Natural killer cell (primary cell): ENCODE measurements at regions not wholly inside any gene's neighbourhood (a gene's known extent, or its start where the extent isn't known, plus 50 kb on each side); places are given as distances from the start of the nearest gene placed in this dataset.

Experiments
- ATAC-seq, 3 donors: fragments of 150-1000 bp in 2 of 3; fragments of 200-7000 bp in 1 of 3; cut with Tn5 transposase; 1 replicate in 1 of 3; 2 replicates in 2 of 3; pipeline ENCODE4 v1.10.0; 2021; ENCODE audit warnings: mild to moderate bottlenecking in 2 of 3, moderate library complexity in 2 of 3
- DNase-seq, 2 donors: peaks; one replicate each; pipeline versions ENCODE4 v3.0.0 to v3.0.0-alpha.2; 2013 to 2021; ENCODE audit warnings: mixed read lengths in 1 of 2
- H3K27ac ChIP-seq: one replicate; pipeline ENCODE4 v1.5.1; 2013; ENCODE audit warnings: mild to moderate bottlenecking, low read length
- H3K27me3 ChIP-seq: one replicate; pipeline ENCODE4 v1.6.1; 2013; ENCODE audit warnings: low read length; ENCODE audit not compliant: control insufficient read depth, insufficient read depth
- H3K36me3 ChIP-seq: one replicate; pipeline ENCODE4 v1.6.1; 2013; ENCODE audit warnings: low read length; ENCODE audit not compliant: control insufficient read depth, insufficient read depth
- H3K4me1 ChIP-seq: one replicate; pipeline ENCODE4 v1.6.1; 2013; ENCODE audit warnings: low read length; ENCODE audit not compliant: control insufficient read depth, insufficient read depth
- H3K4me3 ChIP-seq: one replicate; pipeline ENCODE4 v1.5.1; 2013; ENCODE audit warnings: low read length
- H3K9me3 ChIP-seq: one replicate; pipeline ENCODE4 v1.6.1; 2013; ENCODE audit warnings: low read length; ENCODE audit not compliant: control insufficient read depth, insufficient read depth
- H3K27ac Mint-ChIP-seq, 2 donors: one replicate each; pipeline ENCODE4 v1.8.0; 2022; ENCODE audit warnings: mild to moderate bottlenecking in 2 of 2, mixed read lengths in 2 of 2, moderate library complexity in 1 of 2
- H3K27me3 Mint-ChIP-seq, 2 donors: one replicate each; pipeline ENCODE4 v1.8.0; 2022; ENCODE audit warnings: low read depth in 2 of 2, mixed read lengths in 2 of 2
- H3K36me3 Mint-ChIP-seq: one replicate; pipeline ENCODE4 v1.8.0; 2022; ENCODE audit warnings: mixed read lengths
- H3K4me1 Mint-ChIP-seq, 2 donors: one replicate each; pipeline ENCODE4 v1.8.0; 2022; ENCODE audit warnings: mixed read lengths in 2 of 2
- H3K4me3 Mint-ChIP-seq: one replicate; pipeline ENCODE4 v1.8.0; 2022; ENCODE audit warnings: mild to moderate bottlenecking, moderate library complexity, mixed read lengths
- H3K9me3 Mint-ChIP-seq, 2 donors: one replicate each; pipeline ENCODE4 v1.8.0; 2022; ENCODE audit warnings: mixed read lengths in 2 of 2
- CTCF ChIP-seq: fragments of 200-600 bp; IDR thresholded peaks from one replicate; pipeline ENCODE4 v1.8.0; 2022; ENCODE audit warnings: antibody characterized with exemption
- WGBS: methylation state at CpG from one replicate; pipeline ENCODE4 v1.1.7; 2013; ENCODE audit warnings: missing lambda C conversion rate; ENCODE audit not compliant: insufficient coverage; 5-methylcytosine and 5-hydroxymethylcytosine counted together
- intact Hi-C: fragments of 100-400 bp; cut with micrococcal nuclease; formaldehyde crosslinking; loops from one replicate; pipeline ENCODE4 v1.14.2; 2022

- H3K9me3 Mint-ChIP-seq = peaks cover 0 to 2% of the 10 kb centered on the region in 2 donors
Observed at GRCh38 chr2:224208443-224208842, 169.4 kb upstream of the SERPINE2 start.

DNA sequence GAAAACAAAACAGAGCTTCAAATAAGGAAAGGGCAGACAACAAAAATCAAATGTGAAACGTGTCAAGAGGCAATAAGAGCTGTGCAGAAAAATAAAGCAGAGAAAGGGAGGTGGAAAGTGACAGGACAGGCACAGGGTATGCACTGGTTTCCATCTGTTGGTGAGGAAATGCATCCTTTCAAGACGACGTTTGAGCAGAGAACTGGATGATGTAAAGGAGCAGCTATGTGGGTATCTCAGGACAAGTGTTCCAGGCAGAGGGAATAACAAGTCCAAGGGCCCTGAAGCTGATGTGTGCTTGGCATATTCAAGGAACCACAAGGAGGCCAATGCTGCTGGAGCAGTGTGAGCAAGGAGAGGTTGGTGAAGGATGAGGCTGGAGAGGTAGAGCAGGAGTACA lies 168.9 kb upstream of the SERPINE2 start:
- ATAC-seq (no peak), DNase-seq (no peak)
- H3K4me1 Mint-ChIP-seq = no peaks in the 10 kb centered on the region
- peaks cover 19 to 28% of the 10 kb centered on the region in 2 donors for H3K27me3 Mint-ChIP-seq
- no peak overlapping the region for H3K4me3 ChIP-seq
- H3K4me1 ChIP-seq = no peaks in the 10 kb centered on the region
- 72% methylated on average over 3 of the region's 3 CpGs for WGBS
- no peaks in the 10 kb centered on the region for H3K36me3 Mint-ChIP-seq
- H3K27ac ChIP-seq = no peak overlapping the region
- no peak overlapping the region for H3K27ac Mint-ChIP-seq
- no peak overlapping the region for H3K4me3 Mint-ChIP-seq
- peaks cover 0 to 2% of the 10 kb centered on the region in 2 donors for H3K9me3 Mint-ChIP-seq
- no peak for TF ChIP-seq CTCF
- no peaks in the 10 kb centered on the region for H3K27me3 ChIP-seq
- no peaks in the 10 kb centered on the region for H3K36me3 ChIP-seq
- intact Hi-C loops = no loop called here
- H3K9me3 ChIP-seq = no peaks in the 10 kb centered on the region

More at GRCh38 chr2:224208443-224208842, 169.4 kb upstream of the SERPINE2 start:
- H3K4me1 Mint-ChIP-seq = no peaks in the 10 kb centered on the region
- DNase-seq (no peak), ATAC-seq (no peak)
- Histone ChIP-seq H3K9me3 (no peaks in the 10 kb centered on the region), H3K36me3 (no peaks in the 10 kb centered on the region), H3K27me3 (no peaks in the 10 kb centered on the region), H3K27ac (no peak overlapping the region), H3K4me3 (no peak overlapping the region), H3K4me1 (no peaks in the 10 kb centered on the region)
- H3K27me3 Mint-ChIP-seq = peaks cover 22 to 28% of the 10 kb centered on the region in 2 donors
- no peak overlapping the region for H3K4me3 Mint-ChIP-seq
- intact Hi-C loops = no loop called here
- H3K27ac Mint-ChIP-seq = no peak overlapping the region
- H3K36me3 Mint-ChIP-seq = no peaks in the 10 kb centered on the region
- WGBS = 75% methylated on average over 1 of the region's 1 CpG
- no peak for TF ChIP-seq CTCF

DNA sequence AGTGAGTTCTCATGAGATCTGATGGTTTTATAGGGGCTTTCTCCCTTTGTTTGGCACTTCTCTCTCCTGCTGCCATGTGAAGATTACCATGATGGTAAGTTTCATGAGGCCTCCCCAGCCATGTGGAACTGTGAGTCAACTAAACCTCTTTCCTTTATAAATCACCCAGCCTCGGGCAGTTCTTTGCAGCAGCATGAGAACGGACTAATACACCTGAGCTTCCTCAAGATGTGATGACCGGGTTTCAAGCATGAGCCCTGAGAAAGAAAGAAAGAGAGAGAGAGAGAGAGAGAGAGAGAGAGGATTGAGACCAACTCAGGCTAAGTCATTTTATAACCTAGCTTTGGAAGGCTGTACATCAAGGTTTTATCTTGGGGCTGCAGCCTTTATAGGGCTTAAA lies 167.7 kb upstream of the SERPINE2 start:
- Mint-ChIP-seq H3K4me1 (no peaks in the 10 kb centered on the region), H3K27ac (no peak overlapping the region), H3K27me3 (peaks cover 19 to 28% of the 10 kb centered on the region in 2 donors), H3K4me3 (no peak overlapping the region), H3K9me3 (peaks cover 0 to 2% of the 10 kb centered on the region in 2 donors), H3K36me3 (no peaks in the 10 kb centered on the region)
- no peak for DNase-seq
- no peaks in the 10 kb centered on the region for H3K36me3 ChIP-seq
- no peaks in the 10 kb centered on the region for H3K9me3 ChIP-seq
- no peak for TF ChIP-seq CTCF
- H3K27me3 ChIP-seq = no peaks in the 10 kb centered on the region
- no peak for ATAC-seq
- no peak overlapping the region for H3K4me3 ChIP-seq
- no peaks in the 10 kb centered on the region for H3K4me1 ChIP-seq
- 81% methylated on average over 3 of the region's 3 CpGs for WGBS
- no peak overlapping the region for H3K27ac ChIP-seq
- intact Hi-C loops = no loop called here

DNA sequence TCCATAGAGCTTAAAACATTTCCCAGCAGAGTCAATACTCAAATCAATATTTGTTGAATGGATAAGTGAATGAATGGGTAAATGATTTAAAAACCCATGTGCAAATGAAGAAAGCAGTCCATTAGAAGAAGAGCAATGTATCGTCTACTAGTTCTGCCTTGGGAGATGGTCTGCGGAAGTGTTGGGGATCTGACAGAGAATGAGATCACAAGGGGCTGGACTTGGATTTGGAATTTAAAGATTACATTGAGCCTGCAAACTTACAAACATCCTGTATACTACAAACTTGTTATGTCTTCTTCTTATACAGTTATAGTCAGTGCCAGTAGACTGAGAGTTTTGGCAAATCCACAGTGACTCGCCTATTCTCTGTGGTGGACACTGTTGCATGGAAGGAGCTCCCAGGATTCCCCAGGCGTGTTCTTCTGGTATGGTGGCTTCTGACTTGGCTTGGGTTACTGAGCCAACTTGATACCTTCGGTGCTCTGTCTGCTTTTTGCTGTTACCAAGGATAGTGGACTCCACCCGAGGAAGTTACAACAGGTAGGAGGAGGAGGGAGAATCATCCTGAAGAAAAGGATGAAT lies 163.3 kb upstream of the SERPINE2 start:
- ATAC-seq (no peak), DNase-seq (no peak)
- Histone ChIP-seq H3K36me3 (no peaks in the 10 kb centered on the region), H3K4me3 (no peak overlapping the region), H3K27me3 (no peaks in the 10 kb centered on the region), H3K4me1 (no peaks in the 10 kb centered on the region), H3K27ac (no peak overlapping the region), H3K9me3 (no peaks in the 10 kb centered on the region)
- H3K4me3 Mint-ChIP-seq = no peak overlapping the region
- TF ChIP-seq CTCF = no peak
- H3K36me3 Mint-ChIP-seq = no peaks in the 10 kb centered on the region
- intact Hi-C loops = no loop called here
- H3K9me3 Mint-ChIP-seq = peaks cover 0 to 2% of the 10 kb centered on the region in 2 donors
- H3K27ac Mint-ChIP-seq = no peak overlapping the region
- peaks cover 11 to 20% of the 10 kb centered on the region in 2 donors for H3K27me3 Mint-ChIP-seq
- WGBS = 86% methylated on average over 6 of the region's 6 CpGs
- H3K4me1 Mint-ChIP-seq = no peaks in the 10 kb centered on the region
